ENCODE measurements at regions not wholly inside any gene's neighbourhood (a gene's known extent, or its start where the extent isn't known, plus 50 kb on each side); places are given as distances from the start of the nearest gene placed in this dataset.

DNA sequence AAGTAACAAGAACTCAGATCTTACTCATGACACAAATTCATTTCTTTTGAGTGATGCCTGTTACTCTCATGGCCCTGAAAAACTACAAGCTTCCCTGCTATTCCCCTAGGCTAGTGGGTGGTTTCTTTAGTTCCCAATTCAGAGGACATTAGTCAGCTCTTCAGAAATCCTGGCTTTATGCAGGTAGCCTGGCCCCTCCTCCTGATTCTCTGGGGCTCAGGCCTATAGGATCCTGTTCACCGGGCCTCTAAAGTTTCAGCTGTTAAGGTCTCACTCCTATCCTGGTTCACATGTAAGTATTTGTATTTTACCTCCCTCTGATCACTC is 87.3 kb upstream of the IRX5 start:
- TF ChIP-seq, protein P1, sequence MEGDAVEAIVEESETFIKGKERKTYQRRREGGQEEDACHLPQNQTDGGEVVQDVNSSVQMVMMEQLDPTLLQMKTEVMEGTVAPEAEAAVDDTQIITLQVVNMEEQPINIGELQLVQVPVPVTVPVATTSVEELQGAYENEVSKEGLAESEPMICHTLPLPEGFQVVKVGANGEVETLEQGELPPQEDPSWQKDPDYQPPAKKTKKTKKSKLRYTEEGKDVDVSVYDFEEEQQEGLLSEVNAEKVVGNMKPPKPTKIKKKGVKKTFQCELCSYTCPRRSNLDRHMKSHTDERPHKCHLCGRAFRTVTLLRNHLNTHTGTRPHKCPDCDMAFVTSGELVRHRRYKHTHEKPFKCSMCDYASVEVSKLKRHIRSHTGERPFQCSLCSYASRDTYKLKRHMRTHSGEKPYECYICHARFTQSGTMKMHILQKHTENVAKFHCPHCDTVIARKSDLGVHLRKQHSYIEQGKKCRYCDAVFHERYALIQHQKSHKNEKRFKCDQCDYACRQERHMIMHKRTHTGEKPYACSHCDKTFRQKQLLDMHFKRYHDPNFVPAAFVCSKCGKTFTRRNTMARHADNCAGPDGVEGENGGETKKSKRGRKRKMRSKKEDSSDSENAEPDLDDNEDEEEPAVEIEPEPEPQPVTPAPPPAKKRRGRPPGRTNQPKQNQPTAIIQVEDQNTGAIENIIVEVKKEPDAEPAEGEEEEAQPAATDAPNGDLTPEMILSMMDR (IDR thresholded peaks at IDR 0.05; ENCODE audit: control extremely low read depth, extremely low read depth): no peak
- no peak overlapping the region for H3K27ac ChIP-seq (ENCODE audit: low read depth in 1 of 2, low read length in 1 of 2)
- H3K9ac ChIP-seq (ENCODE audit: insufficient read depth in 1 of 2, low read length in 2 of 2): no peak overlapping the region
- peaks cover 0 to 5% (median 4%) of the 10 kb centered on the region in 4 donors for H3K9me3 ChIP-seq (ENCODE audit: control insufficient read depth in 4 of 4, insufficient read depth in 3 of 4, low read length in 3 of 4)
- WGBS, 2 donors: 89 to 93% methylated on average over 1 of the region's 1 CpG
- peaks cover 0 to 3% (median 0%) of the 10 kb centered on the region in 3 donors for H3K27me3 ChIP-seq (ENCODE audit: control insufficient read depth in 3 of 3, insufficient read depth in 3 of 3, low read length in 2 of 3)
- ATAC-seq (ENCODE audit: insufficient read depth, low FRiP score) (no peak), DNase-seq (no peak)
- H3K4me3 ChIP-seq: no peak overlapping the region
- peaks cover 0 to 6% (median 0%) of the 10 kb centered on the region in 5 donors for H3K4me1 ChIP-seq (ENCODE audit: control insufficient read depth in 5 of 5, insufficient read depth in 5 of 5, low read length in 5 of 5)
- H3K36me3 ChIP-seq (ENCODE audit: control insufficient read depth in 4 of 4, insufficient read depth in 4 of 4, low read length in 4 of 4): no peaks in the 10 kb centered on the region

DNA sequence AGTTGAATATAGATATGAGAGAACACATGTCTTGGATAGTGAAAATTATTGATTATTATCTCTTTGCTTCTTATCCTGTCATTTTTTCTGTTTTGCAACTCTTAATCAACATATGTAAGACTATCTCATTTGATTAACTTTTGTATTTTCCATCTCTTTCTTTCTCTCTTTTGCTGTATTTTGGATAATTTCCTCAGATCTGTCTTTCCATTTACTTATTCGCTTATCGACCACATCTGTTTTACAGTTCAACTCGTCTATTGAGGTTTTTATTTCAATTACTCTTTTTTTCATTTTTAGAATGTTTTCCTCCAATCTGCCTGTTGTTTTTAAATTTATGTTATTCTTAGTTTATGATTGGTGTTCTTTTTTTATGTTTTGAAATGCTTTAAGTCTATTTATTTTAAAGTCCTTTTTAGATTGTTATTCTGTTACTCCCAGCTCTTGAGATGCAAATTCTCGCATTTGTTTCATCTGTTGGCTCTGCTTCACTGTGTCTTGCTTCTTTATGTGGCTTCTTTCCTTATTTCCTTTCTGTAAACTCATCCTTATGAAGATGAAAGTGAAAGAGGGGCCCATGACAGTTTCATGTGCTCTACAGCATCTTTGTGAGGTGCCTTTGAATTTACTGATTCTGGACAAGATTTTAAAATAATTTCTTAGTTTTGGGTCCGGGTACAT is 87.8 kb upstream of the IRX5 start:
- WGBS, 2 donors: 94% methylated on average over 5 of the region's 5 CpGs

DNA sequence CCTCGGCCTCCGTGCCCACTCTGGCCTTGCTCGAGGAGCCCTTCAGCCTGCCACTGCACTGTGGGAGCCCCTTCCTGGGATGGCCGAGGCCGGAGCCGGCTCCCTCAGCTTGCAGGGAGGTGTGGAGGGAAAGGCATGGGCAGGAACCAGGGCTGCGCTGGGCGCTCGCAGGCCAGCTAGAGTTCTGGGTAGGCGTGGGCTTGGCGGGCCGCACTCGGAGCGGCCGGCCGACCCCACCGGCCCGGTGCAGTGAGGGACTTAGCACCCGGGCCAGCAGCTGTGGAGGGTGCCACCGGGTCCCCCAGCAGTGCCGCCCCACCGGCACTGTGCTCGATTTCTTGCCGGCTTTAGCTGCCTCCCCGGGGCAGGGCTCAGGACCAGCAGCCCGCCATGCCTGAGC is 101.0 kb upstream of the IRX5 start:
- 95 to 97% methylated on average over 23 to 26 of the region's 26 CpGs for WGBS, 2 donors

More for the DNA sequence above, 87.8 kb upstream of the IRX5 start:
- Histone ChIP-seq H3K4me1 (ENCODE audit: control insufficient read depth in 5 of 5, insufficient read depth in 5 of 5, low read length in 5 of 5) (peaks cover 0 to 6% (median 0%) of the 10 kb centered on the region in 5 donors), H3K4me3 (no peak overlapping the region), H3K27me3 (ENCODE audit: control insufficient read depth in 3 of 3, insufficient read depth in 3 of 3, low read length in 2 of 3) (peaks cover 0 to 3% (median 3%) of the 10 kb centered on the region in 3 donors), H3K9ac (ENCODE audit: insufficient read depth in 1 of 2, low read length in 2 of 2) (no peak overlapping the region), H3K9me3 (ENCODE audit: control insufficient read depth in 4 of 4, insufficient read depth in 3 of 4, low read length in 3 of 4) (peaks cover 0 to 5% (median 4%) of the 10 kb centered on the region in 4 donors), H3K36me3 (ENCODE audit: control insufficient read depth in 4 of 4, insufficient read depth in 4 of 4, low read length in 4 of 4) (no peaks in the 10 kb centered on the region), H3K27ac (ENCODE audit: low read depth in 1 of 2, low read length in 1 of 2) (no peak overlapping the region)
- ATAC-seq (ENCODE audit: insufficient read depth, low FRiP score): no peak
- TF ChIP-seq, protein P1 (IDR thresholded peaks at IDR 0.05; ENCODE audit: control extremely low read depth, extremely low read depth): no peak
- DNase-seq: no peak

More for the DNA sequence above, 101.0 kb upstream of the IRX5 start:
- H3K9me3 ChIP-seq (ENCODE audit: control insufficient read depth in 4 of 4, insufficient read depth in 3 of 4, low read length in 3 of 4): peaks cover 0 to 8% (median 0%) of the 10 kb centered on the region in 4 donors
- H3K27ac ChIP-seq (ENCODE audit: low read depth in 1 of 2, low read length in 1 of 2): no peak overlapping the region
- H3K9ac ChIP-seq (ENCODE audit: insufficient read depth in 1 of 2, low read length in 2 of 2): no peak overlapping the region
- H3K4me3 ChIP-seq: no peak overlapping the region
- no peaks in the 10 kb centered on the region for H3K4me1 ChIP-seq (ENCODE audit: control insufficient read depth in 5 of 5, insufficient read depth in 5 of 5, low read length in 5 of 5)
- no peaks in the 10 kb centered on the region for H3K36me3 ChIP-seq (ENCODE audit: control insufficient read depth in 4 of 4, insufficient read depth in 4 of 4, low read length in 4 of 4)
- no peaks in the 10 kb centered on the region for H3K27me3 ChIP-seq (ENCODE audit: control insufficient read depth in 3 of 3, insufficient read depth in 3 of 3, low read length in 2 of 3)
- TF ChIP-seq, protein P1 (IDR thresholded peaks at IDR 0.05; ENCODE audit: control extremely low read depth, extremely low read depth): no peak
- DNase-seq (no peak), ATAC-seq (ENCODE audit: insufficient read depth, low FRiP score) (no peak)
